Loucy (cell line): ENCODE measurements at regions not wholly inside any gene's neighbourhood (a gene's known extent, or its start where the extent isn't known, plus 50 kb on each side); places are given as distances from the start of the nearest gene placed in this dataset.

Source experiments
- EZH2phosphoT487 ChIP-seq: fragments of 200-600 bp; IDR thresholded peaks from 2 replicates; pipeline ENCODE4 v1.6.1; 2018; ENCODE audit warnings: antibody characterized with exemption, mild to moderate bottlenecking, moderate library complexity, borderline replicate concordance
- TF ChIP-seq, protein P1 (sequence below): fragments of 200-600 bp; sonication (generic); conservative IDR thresholded peaks from 2 replicates; pipeline ENCODE4 v1.5.1; 2014; ENCODE audit warnings: mild to moderate bottlenecking, antibody characterized with exemption, low read length

- TF ChIP-seq, protein P1, sequence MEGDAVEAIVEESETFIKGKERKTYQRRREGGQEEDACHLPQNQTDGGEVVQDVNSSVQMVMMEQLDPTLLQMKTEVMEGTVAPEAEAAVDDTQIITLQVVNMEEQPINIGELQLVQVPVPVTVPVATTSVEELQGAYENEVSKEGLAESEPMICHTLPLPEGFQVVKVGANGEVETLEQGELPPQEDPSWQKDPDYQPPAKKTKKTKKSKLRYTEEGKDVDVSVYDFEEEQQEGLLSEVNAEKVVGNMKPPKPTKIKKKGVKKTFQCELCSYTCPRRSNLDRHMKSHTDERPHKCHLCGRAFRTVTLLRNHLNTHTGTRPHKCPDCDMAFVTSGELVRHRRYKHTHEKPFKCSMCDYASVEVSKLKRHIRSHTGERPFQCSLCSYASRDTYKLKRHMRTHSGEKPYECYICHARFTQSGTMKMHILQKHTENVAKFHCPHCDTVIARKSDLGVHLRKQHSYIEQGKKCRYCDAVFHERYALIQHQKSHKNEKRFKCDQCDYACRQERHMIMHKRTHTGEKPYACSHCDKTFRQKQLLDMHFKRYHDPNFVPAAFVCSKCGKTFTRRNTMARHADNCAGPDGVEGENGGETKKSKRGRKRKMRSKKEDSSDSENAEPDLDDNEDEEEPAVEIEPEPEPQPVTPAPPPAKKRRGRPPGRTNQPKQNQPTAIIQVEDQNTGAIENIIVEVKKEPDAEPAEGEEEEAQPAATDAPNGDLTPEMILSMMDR, result no peak
- TF ChIP-seq EZH2phosphoT487, result no peak
Observed at GRCh38 chr14:66104486-66104885, 381.7 kb upstream of the CCDC196 start.
